ENCODE measurements at regions not wholly inside any gene's neighbourhood (a gene's known extent, or its start where the extent isn't known, plus 50 kb on each side); places are given as distances from the start of the nearest gene placed in this dataset.

- no peak for TF ChIP-seq CTCF (IDR thresholded peaks at IDR 0.05)
- TF ChIP-seq POLR2AphosphoS5 (IDR thresholded peaks at IDR 0.05) = no peak
Observed at GRCh38 chr7:96910486-96910885, 94.9 kb upstream of the DLX6 start.
